HG03103 (cell line): ENCODE measurements at regions not wholly inside any gene's neighbourhood (a gene's known extent, or its start where the extent isn't known, plus 50 kb on each side); places are given as distances from the start of the nearest gene placed in this dataset.

Source experiments
- ATAC-seq: cut with Tn5 transposase; IDR thresholded peaks from one replicate; pipeline ENCODE4 v1.9.1; 2021; ENCODE audit warnings: low read depth; ENCODE audit not compliant: unreplicated experiment

DNA sequence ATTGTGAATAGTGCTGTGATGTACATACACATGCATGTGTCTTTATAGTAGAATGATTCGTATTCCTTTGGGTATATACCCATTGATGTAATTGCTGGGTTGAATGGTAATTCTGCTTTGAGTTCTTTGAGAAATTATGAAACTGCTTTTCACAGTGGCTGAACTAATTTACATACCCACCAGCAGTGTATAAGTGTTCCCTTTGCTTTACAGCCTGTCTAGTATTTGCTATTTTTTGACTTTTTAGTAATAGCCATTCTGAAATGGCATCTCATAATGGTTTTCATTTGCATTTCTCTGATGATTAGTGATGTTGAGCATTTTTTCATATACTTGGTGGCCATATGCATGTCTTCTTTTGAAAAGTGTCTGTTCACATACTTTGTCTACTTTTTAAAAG lies 54.5 kb upstream of the FAM78B start:
- no peak for ATAC-seq

DNA sequence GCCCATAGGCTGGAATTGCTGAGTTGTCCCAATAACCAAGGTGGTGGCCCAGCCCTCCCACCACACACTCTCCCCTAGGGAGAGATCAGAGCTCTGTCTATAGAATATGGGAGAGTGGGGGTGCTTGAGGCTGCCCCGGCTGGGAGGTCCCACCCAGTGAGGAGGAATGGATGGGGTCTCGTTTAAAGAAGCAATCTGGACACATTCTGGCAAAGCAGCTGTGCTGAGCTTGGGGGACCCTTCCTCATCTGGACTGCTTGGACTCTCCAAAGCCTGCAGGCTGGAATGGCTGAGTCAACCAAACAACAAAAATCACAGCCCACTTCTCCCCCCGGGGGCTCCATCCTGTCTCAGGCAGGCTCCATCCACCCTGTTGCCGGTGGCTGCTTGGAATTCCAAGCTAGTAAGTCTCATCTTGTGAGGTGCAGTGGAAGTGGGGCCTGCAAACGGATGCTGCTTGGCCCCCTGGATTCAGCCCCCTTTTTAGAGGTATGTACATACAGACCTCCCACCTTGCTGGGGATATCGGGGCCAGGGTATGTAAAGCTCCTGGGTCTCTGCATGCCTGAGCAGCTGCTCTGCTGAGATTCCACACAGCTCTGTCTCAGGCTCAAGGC lies 67.1 kb upstream of the FAM78B start:
- ATAC-seq, result no peak

DNA sequence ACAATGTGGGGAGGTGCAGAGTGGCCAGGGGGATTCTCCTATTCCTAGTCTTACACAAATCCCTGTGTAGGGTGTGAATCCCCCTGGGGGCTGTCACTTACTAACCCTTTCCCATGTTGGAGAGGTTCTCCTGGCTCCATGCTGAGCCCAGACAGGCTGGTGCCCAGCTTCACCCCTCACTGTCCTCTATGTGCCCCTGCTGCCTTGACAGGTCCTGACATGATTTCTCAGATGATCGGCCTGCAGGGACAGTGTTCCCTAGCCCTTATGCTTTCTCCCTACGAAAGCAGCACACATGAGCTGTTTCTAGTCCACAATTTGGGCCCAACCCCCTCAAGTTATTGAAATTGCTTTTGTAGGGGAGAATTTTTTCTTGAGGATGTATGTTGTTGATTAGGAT lies 68.9 kb upstream of the FAM78B start:
- ATAC-seq, result no peak

DNA sequence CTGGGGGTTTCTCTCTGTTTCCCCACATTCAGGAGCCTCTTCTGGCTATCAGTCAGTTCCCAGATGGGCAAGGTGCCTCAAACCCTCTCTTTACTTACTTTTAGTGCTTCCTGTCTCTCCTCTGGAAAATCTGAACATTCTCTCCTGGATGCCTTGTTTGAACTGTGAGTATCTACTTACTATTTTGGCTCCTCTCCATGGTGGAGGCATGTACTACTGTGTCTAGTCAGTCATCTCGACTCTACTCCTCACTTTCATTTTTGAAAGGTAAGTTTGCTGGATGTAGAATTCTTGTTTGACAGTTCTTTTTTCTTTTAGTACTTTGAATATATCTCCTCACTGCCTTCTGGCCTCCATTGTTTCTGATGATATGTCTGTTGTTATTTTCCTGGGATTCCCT lies 70.9 kb upstream of the FAM78B start:
- ATAC-seq, result no peak

DNA sequence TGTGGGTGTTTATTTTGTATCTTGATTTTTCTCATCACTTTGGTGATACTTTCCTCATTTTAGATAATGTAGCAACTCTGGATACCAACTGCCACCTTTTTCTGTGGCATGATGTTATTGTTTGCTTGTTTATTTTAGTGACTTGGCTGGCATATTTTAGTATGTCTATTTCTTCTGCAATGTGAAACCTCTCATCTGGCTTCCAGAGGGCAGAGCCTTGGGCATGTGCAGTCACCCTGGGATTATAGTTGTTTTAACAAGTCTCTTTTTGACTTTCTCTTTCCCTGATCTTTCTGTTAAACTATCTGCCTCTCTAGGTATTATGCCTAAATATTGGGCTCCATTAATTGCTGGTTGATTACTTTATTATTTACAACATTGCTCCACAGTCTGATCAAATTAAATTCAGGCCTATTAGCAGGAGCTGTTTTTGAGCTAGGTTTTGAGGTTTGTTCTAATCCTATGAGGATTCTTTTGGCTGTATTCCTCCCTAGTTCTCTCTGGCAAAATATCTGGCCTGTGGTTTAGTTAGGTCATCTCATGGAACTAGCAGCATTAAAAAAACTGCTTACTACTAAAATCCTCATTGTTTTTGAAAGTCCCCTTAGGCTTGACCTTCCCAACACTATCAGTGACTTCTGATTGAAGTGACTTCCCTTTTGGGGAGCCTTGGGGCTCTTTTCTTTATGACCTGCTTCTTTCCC lies 86.4 kb upstream of the FAM78B start:
- ATAC-seq, result no peak

DNA sequence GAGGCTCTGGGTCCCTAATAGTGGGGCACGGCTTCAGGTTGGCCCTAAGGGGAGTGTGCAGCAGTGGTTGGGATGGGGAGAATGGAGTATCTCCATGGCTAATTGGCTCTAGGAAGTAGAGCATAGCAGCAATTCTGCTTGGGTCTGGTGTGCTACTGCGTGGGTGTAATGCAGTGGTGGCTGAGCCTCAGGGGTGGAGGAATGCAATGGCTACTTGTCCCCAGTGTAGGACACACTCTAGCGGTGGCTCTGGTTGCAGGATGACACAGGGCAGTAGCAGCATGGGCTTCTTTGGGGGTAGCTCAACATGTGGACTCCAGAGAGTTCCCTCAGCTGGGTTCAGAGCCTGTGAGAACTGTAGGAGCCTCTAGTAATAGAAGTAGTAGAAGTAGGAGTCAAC lies 91.2 kb upstream of the FAM78B start:
- ATAC-seq, result no peak

DNA sequence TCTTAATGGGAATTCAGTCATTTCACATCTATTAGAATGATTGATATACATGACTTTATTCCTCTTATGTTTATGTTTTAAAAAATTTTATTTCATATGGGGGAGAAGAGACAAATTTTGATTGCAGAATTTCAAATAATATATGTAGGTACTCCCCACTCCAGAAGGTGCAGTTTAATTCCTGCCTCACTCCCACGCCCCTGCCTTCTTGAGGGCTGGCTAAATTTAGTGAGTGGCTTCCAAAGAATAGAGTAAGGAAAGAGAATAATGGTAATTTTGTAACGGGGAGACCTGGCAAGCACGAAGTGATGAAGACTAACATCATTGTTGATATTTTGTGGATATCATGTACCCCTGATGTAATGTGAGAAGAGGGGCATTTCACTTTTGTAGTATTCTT lies 94.7 kb upstream of the FAM78B start:
- ATAC-seq, result no peak

DNA sequence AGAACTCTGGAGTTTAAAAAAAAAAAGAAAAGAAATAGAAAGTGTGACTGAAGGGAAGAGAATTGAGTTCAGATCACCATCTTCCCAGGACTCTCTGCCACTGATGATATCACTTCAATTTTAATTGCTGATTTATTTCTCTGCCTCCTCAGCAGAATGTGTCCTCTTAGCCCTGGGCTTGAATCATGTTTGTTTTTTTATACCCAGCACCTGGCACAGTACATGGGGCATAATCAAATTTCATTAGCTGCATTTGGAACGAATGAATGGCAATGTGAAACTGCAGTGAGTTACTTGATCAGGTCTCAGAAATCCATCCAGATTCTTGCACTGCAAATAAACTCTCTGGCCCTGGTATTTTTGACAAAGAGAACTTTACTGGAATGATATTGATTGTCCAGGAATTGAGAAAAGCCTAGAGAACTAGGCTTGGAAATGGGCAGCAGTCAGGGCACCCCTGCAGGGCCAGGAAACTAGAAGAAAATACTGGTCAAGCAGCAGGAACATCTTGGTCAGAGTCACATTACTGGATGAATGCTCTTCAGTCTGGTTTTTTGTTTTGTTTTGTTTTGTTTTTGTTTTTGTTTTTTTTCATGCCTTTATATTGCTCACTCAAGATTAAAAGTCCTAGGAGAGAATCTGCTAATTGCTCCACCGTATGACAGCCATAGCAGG lies 103.8 kb upstream of the FAM78B start:
- ATAC-seq, result no peak

DNA sequence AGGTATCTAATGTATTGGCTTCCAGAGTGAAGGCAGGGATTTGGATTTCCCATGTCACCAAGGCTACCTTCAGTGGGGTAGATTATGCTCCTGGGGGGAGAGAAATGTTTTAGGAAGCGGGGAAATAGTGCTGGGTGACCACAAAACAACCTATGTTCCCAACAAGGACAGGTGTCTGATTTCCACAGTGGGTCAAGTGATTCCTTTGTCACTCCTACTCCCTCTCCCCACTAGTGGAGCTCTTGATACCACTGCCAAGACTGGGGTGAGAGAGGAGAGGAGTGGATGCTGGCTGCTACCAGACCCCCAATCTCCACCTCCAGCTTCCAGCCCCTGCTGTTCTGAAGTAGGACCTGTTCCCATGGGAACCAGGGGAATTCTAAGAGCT lies 104.3 kb upstream of the FAM78B start:
- no peak for ATAC-seq

DNA sequence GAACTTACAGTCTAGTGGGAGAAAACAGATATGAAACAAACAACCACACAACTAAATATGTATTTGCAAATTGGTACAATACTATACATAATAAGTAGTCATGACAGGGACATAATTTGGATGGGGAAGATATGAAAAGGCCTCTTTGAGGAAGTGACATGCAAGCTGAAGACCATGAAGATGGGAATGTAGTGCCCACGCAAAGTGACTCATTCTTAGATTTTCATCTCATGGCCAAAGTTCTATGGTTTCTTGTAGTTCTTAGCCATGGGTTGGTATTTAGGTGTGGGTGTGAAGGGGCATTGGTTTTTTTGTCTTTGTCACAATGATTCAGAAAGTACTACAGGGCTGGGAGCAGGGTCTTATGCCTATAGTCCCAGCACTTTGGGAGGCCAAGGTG lies 105.4 kb upstream of the FAM78B start:
- peak; percentile 63 for ATAC-seq

DNA sequence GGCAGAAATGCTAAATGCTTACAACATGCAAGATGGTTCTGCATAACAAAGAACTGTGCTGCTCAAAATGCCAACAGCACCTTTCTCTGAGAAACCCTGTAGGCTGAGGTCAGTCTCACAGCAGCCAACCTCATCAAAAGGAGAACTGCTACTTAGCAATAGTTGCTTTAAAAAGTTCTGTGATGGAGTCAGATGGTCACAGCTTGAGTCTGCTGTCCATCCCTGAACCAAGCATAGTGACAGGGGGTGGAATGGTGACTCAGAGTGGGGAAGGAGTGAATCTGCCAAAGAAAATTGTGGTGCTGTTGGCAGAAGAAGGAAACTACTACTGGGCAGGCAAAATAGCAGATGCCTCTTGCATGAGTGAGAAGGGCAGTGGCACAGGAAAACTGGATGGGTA lies 106.0 kb upstream of the FAM78B start:
- ATAC-seq, result no peak

DNA sequence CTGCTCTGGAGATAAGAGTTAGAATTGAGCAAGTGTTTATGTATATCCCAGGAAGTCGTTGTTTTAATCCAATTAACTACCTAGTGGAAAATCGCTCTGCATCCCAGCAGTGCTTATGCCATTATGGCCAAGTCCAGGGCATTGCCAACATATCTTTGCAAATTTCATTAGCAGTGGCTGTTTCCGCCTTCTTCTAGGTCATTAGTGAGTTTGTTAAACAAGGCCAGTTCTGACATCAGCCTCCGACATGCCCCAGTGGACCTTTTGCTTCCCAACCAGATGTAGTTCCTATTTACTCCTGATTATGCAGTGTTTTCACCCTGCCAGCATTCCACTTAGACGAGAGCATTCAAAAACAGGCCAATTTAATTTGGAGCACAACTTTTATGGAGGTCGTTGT lies 106.8 kb upstream of the FAM78B start:
- no peak for ATAC-seq

DNA sequence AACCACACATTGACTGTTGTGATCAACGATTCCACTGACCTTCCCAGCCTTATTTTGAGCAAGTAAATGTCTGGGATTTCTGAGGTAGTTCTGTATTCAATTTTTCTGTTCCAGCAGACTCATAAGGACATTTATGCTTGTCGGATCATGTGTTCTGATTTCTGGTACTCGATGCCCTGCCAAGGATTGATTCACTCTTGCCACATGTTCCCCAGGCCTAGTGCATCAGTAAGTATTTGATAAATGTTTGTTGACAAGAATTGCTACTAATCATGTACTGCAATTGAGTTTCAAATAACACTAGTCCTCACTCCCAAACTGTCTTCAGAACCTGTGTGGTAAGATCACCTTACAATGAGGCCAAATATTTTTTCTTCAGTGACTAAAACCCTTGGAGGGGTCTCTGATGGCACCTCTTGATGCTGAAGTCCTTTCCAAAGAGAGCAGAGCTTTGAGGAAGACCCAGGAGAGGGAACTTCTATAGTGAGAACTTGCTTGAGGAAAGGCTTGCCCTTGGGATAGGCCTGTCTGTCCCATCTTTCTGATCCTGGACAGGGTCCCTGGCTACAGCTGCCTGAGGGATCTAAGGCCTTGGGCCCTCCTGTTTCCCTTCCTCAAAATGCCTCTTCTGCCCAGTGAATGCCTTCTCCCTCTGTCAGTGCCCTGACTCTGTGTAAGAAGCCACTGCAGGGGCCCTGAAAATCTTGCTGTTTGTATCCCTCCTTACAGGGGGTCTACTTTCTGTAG lies 115.8 kb upstream of the FAM78B start:
- no peak for ATAC-seq

DNA sequence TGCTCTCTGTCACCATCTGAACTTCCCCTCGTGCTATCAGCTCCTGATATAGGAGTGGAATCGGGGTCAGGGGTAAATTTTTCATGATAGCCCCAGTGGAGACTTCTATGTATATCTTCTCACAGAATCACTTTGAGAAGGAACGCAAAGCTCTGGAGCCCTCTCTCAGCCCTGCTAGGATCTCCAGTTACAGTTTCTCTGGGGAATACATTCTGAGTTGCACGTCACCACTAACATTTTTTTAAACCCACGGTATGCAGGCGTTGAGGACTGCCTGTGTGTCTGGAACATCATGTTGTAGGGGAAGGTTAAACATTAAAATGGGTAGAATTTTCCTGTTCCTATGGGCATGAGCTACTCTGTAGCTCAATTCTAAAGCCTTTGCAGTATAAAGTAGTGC lies 116.4 kb upstream of the FAM78B start:
- no peak for ATAC-seq

DNA sequence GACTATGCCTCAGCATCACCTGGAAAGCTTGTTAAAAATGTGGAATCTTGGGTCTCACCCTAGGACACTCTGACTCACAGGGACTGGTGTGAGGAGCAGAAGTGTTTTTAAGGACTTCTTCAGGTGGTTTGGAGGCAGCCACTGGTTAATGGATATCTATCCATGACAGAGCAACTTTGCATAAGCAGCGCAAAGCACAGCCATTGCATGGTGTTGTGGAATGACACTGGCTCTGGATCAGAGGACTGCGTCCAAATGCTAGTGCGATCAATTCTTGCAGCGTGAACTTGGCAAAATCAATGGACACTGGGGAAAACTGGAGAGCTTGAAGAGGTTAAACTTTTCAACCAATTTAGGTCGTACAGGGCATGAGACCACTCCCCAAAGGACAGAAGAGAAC lies 116.8 kb upstream of the FAM78B start:
- ATAC-seq, result no peak

DNA sequence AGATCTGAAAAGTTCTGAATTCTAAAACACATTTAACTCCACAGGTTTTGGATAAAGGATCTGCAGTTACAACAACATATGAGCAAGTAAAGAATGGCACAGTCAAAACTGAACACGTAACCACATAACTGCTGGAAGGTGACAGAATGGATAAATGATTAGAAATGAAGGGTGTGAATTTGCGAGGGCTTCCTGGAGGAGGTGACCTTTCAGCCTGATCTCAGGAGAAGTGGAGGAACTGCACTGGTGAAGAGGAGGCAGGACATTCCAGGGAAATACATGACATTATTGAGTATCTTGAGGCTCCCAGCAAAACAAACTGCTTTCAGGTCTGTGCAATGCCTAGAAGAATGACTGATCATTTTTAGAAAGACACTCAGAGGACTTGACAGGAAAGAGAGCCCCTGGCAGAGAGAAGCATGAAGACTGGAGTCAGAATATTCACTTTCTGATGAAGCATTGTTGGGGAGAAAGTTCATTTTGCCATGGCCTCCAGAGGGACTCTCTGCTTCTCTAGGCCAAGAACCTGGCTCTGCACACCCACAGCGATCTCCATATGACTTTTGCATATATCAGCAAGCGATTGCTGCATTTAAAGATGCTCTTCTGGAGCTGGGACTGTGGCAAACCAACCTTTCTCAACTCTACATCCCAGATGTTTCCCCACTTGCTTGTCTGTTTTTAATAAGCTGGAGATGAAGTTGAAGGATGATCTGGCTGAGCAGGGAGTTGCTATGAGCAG lies 122.7 kb upstream of the FAM78B start:
- no peak for ATAC-seq

DNA sequence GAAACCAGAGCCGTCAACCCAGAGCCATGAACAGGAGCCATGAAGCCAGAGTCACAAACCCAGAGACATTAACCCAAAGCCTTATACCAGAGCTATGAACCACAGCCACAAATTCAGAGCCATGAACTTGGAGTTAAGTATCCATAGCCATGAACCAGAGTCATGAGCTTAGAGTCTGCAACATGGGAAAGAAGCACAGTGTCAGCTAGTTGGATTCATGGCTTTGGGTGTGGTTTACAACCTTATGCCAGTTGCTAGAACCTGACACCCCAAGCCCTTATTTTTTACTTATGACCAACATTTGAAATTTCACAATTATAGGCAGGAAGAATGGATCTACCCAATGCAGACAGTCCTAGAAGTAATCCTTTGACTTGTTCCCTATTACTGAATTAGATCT lies 128.9 kb upstream of the FAM78B start:
- no peak for ATAC-seq

DNA sequence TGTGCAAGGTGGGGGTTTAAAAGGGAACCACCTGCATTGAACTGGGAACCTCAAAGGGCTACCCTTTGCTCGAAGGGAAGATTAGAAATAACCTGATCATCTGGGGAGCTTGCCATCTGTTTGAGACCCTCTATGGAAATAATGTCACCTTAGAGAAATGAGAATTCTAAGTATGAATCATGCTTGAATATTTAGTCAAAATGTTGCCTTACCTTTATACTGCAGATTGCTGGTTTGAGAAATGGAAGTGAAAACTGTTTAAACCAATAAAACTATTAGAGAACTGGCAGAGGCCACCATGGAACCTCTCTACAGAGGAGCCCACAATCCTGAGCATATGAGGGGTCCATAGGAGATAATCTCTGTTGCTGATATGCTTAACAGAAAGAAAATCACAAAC lies 131.2 kb upstream of the FAM78B start:
- ATAC-seq, result no peak

DNA sequence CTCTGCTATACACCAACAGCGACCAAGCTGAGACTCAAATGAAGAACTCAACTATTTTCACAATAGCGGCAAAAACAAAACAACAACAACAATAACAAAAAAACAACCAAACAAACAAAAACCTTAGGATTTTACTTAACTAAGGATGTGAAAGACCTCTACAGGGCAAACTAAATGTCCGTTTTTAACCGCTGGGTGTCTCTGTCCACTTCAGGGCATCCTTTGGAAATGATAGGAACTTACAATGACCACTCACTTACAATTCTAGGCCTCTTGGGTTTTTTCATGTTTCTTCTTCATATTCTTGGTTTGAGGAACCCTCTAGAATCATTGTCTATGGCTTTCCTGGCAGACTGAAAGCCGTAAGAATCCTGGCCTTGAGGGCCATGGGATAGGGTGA lies 134.0 kb upstream of the FAM78B start:
- ATAC-seq, result no peak

DNA sequence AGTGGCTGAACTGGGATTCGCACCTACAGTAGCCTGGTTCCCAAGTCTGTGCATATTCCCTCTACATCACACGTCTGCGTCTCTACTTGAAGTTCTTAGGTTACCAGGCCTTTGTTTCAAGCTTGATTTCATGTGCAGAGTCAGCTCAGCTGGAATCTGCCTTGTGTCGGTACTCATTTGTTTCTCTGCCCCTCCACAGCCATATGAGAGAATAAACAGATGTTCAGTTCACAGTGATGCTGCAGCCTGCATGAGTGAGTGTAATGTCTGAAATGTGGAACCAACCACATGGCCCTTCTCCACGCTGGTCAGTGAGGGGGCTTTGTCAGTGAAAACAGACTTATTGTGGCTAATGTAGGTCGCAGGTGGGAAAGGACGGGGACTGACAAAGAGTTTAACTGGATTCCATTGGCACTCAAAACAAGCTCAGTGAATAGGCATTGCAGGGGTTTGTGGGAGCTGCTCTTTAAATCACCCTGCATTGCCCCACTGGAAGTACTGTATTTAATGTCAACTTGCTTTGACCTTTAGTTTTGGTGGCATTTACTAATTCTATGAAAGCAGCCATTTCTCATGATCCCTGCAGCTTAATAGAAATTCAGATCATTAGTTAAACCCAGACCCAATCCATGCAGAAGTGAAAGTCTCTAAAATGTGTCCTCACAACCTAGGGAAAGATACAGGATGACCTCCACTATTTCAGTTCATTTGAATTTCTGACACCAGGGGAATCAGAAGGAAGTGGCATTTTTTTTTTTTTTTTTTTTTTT lies 136.4 kb upstream of the FAM78B start:
- ATAC-seq, result no peak
